ENCODE measurements at regions not wholly inside any gene's neighbourhood (a gene's known extent, or its start where the extent isn't known, plus 50 kb on each side); places are given as distances from the start of the nearest gene placed in this dataset.

- TF ChIP-seq CTCF (conservative IDR thresholded peaks at IDR 0.05; ENCODE audit: low read length), result no peak
- TF ChIP-seq EZH2phosphoT487 (IDR thresholded peaks at IDR 0.05; ENCODE audit: borderline replicate concordance, low read depth, low read length), result no peak
Observed at GRCh38 chr1:201748335-201748734, 80.6 kb upstream of the IPO9 start.

Data from OCI-LY7 (cell line).